Activated CD4-positive, alpha-beta T cell treated with anti-CD3 and anti-CD28 coated beads, Interleukin-2, amount 50 U/mL, for 1 hour (primary cell): ENCODE measurements at regions not wholly inside any gene's neighbourhood (a gene's known extent, or its start where the extent isn't known, plus 50 kb on each side); places are given as distances from the start of the nearest gene placed in this dataset.

Source experiments
- DNase-seq: peaks from one replicate; pipeline ENCODE4 v3.0.0-alpha.2; 2020

DNA sequence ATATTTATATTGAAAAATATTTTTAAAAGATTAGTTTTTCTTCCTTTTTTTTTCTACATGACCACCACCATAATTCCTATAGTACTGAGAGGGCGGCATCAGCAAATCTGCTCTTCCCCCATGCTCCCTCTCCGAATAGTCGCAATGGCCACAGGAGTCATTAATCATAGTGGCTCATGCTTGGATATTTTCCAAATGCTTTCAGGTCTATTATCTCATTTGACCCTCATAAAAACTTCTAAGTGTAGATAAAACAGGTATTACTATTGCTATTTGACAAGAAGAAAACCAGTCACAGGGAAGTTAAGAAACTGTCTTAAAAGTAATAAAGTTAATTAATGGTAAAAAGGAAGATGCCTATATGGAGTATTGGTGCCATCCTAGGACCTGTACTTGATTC, 440.7 kb downstream of the CMPK2 start:
- no peak for DNase-seq

DNA sequence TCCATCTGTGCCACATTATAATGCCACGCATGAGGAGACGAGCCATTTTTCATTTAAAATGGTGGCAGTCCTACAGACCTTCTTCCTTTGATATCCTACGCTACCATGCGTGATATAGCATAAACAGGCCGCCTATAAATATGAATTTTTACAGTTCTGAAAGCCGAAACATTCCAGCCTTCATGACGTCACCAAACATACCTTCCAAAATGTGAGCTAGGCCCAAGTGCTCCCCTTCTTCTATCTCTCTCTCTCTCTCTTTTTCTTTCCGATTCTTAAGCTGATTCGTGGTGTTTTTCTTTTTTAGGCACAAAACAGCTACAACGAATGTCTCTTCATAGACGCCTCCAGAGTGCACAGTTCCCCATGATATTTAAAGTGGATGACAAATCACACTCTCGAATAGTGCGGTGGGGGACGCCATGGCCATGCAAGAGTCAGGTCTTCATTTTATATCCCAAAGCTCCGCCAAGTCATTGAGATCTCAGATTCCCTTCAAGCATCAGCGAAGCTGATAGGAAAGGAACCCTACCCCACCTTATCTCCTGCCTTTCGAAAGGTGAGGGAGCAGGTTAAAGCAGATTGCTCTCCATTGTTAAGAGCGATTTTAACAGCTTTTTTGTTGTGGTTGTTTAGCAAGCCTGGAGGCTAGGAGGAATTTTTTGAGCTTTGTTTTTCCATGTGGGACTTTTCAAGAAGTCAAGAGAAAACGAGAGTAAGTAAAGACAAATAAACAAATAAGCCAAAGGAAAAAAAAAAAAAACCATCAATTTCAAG, 436.3 kb downstream of the CMPK2 start:
- no peak for DNase-seq

- DNase-seq, result no peak
Measured at GRCh38 chr2:6434438-6434837, 431.3 kb downstream of the CMPK2 start.

- DNase-seq, result no peak
Measured at GRCh38 chr2:6441800-6442199, 423.9 kb downstream of the CMPK2 start.

GRCh38 chr2:6442252-6442985, 423.3 kb downstream of the CMPK2 start:
- DNase-seq, result no peak

- DNase-seq, result no peak
Measured at GRCh38 chr2:6443061-6443823, 422.5 kb downstream of the CMPK2 start.

DNA sequence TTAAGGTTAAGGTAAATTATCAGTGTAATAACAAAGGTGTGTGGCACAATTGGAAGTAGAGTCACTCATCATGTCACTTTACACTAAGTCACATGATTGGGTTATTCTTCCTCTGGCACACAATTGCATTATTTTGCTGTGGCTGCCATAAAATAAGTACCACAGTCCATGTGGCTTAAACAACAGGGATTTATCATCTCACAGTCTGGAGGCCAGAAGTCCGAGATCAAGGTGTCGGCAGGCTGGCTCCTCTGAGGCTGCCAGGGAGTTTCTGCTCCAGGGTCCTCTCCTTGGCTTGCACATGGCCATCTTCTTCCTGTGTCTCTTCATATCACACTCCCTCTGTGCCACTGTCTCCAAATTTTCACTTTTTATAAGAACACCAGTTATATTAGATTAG, 421.2 kb downstream of the CMPK2 start:
- no peak for DNase-seq

DNA sequence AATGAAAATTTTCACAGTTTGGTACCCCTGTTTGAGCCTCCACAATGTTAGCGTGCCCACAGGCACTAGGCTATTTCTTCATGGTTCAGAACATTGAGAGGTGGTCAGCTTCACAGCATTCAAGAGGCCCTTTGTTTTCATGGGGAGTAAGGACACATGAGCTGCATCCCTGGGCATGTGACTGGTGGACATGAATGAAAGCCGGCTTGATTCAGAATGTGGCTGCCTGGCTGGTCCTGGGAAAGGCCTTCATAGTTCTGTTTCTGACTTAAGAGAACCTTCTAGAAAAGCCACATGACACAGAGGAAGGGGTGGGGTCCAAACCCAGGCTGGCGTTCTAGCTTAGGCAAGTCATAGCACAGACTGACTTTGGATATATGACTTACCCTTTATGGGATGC, 420.6 kb downstream of the CMPK2 start:
- no peak for DNase-seq

DNA sequence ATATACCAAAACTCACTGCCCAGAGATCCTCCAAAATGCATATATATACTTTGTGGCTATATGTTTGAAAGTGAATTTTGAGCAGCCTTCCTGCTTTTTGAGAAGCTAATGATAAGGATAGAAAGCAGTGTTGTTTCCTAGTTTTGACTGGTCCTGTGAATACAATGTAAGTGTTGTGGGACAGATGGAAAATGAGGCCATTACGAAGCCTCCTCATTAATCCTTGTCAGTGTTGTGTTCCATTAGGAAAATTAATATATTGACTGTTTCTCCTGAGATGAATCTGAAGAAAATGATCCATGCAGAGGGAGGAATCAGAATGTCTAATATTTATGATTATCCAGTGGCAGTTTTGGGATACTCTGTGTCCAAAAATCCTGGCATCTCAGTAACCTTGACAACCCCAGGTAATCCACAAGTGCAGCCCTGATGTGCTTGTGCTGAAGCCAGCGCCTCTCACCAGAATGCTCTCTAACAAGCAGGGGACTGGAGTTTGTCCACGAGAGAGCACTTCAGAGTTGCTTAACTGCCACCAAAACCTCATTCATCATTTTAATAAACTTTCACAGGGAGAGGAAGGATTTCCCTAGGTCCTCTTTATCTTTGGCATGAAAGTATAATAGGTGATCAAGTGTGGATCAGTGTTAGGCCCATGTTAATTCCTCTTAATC, 418.6 kb downstream of the CMPK2 start:
- DNase-seq, result no peak

GRCh38 chr2:6448893-6449292, 416.8 kb downstream of the CMPK2 start:
- DNase-seq, result no peak

DNA sequence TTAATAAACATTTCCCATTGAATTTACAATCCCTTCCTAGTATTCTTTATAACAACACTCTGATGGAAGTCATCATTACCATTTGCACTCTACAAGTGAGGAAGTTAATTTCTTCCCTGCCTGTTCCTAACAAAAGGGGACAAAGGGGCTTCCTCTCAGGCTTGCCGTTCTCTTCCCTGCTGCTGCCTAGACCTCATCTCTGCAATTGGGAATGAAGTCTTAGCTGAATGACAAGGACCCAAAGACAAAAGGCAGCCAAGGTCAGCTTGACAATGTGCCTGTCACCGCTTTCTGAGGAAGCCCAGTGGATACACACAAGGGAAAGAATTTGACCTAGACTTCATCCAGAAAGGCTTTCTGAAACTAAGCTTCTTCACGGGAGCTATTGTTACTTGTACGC, 416.4 kb downstream of the CMPK2 start:
- no peak for DNase-seq

- no peak for DNase-seq
Measured at GRCh38 chr2:6452702-6453481, 412.8 kb downstream of the CMPK2 start.

- DNase-seq, result no peak
Measured at GRCh38 chr2:6454286-6454990, 411.3 kb downstream of the CMPK2 start.

DNA sequence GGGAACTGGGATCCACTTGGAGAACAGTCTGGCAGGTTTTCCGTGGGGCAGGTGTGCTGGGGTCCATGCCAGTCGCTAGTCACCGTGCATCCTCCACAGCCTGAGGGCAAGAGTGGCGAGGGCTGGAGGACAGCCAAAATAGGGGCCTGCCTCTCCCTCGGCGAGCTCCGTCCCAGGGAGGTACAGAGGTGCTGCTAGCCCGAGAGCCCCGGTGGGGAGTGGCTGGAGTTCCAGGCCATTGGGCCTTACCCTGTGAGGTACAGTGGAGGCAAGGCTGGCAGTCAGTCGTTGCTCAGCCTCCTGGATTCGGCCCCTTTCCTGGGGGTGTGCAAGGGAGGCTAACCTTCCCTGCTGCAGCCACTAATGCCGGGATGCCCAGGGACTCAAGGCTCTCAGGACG, 406.6 kb downstream of the CMPK2 start:
- DNase-seq, result no peak

DNA sequence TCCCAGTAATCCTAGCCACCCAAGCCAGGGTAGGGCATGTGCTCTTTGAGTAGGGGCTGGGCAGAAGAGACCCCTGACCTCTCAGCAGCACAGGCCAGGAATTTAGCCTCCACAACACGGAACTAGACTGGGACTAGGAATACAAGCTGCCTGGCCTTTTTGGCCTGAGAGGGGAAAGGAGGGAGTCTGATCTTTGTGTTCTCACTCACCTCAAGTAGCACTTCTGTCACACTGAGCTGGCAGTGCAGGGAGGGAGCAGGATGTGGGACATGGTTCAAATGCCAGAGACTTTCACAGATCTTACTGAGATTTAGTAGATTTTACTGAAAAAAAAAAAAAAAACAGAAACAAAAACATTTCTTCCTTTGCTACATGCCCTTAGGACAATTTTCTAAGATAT, 395.2 kb downstream of the CMPK2 start:
- DNase-seq, result no peak

DNA sequence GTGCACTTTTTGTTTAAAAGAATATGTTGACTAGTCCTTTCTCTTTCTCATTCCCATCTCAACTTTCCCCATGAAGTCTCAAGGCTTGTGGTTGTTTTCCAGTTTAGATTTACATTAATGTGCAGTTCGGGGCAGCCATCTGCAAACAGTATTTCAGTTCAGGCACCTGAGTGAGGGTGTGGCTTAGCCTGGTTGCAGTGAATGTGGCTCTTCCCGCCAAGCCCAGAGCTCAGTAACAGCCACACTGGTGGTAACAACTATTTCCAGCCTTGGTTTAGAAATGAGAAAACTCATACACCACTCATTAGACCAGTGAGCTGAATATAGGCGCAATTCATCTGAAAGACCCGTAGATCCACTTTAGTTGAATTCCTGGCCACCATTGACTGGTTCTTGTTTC, 394.3 kb downstream of the CMPK2 start:
- DNase-seq, result no peak

GRCh38 chr2:6474161-6475140, 391.3 kb downstream of the CMPK2 start:
- DNase-seq, result no peak

DNA sequence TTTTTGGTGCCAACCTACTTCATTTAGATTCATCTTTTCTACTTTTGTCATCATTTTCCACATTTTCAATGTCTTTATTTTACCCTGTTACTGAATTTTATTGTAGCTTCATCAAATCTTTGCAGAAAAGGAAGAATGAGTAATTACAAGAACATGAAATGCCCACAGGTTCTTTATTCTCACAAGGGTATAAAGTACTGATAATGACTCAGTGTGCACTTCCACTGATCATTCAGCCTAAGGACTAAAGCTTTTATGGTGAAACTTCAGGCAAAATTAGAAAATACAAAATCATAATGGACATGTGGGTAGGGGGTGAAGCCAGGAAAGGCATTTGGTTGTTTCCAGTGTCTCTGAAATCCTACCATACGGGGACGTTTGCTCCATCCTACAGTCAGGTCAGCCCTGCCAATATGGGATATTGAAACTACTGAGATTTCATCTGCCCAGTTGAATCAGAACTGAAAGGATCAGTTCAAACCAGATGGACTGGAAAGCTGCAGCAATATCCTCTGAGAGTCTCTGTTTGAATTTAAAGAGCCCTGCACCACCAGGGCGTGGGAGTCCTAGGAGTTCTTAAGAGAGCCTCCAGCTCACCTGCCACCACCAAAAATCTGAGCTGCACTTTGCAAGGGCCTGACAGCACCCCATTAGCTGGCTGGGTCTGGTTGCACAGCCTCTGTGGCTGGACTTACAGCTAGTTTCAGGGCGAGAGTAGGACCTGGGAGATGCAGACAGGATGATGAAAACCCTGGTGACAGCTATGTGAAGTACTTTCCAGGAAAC, 390.4 kb downstream of the CMPK2 start:
- no peak for DNase-seq

DNA sequence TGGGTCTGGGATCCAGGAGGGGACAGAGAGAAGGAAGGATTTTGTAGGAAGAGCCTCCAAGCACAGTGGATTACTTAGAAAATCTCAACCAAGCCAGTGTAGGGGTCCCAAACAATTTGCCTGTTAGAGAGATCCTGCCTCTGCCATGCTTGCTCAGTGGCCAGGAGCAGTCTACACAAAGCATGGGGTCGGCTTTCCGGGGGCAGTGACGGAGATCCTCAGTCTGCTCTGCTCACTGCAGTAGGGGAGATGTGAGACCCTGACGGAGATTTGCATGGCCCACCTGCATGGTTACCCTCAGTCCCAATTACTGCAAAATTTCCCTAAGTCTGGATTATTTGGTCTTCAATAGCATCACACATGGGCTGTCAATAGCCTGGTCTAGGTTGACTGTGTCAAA, 385.2 kb downstream of the CMPK2 start:
- no peak for DNase-seq

DNA sequence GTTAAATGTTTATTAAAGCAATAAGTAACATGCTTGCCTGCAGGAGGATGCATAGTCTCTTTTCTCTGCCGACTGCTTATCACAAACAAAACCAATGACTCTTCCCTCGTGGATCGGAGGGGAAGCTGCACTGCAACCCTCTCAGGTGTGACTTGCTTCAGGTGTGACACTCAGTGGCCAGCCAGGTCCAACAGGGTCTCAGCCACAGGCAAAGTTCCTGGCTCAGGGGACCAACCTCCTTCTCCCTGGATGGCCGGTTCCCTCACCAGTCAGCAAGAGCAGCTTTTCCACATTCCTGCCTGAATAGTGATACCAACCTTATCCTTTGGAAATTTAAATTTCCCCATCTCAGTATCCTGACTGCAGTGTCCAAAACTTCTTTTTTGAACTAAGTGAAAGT, 383.5 kb downstream of the CMPK2 start:
- DNase-seq, result no peak
